ENCODE measurements at regions not wholly inside any gene's neighbourhood (a gene's known extent, or its start where the extent isn't known, plus 50 kb on each side); places are given as distances from the start of the nearest gene placed in this dataset.

GRCh38 chr5:116992681-116993080 lies 418.1 kb upstream of the SEMA6A start:
- TF ChIP-seq CTCF (IDR thresholded peaks at IDR 0.05; ENCODE audit: low read depth, low read length, poor library complexity, severe bottlenecking) (no peak), EZH2phosphoT487 (IDR thresholded peaks at IDR 0.05; ENCODE audit: borderline replicate concordance, low read length) (no peak)
